Spleen (tissue), 7 donors: ENCODE measurements at regions not wholly inside any gene's neighbourhood (a gene's known extent, or its start where the extent isn't known, plus 50 kb on each side); places are given as distances from the start of the nearest gene placed in this dataset.

Source experiments
- CTCF ChIP-seq, 11 experiments: fragments of 200-600 bp in 7 of 11; fragments of 450-650 bp in 4 of 11; sonication (generic) in 4 of 11; IDR thresholded peaks in 8 of 11; conservative IDR thresholded peaks in 3 of 11; 1 replicate in 7 of 11; 2 replicates in 4 of 11; pipeline versions ENCODE4 v1.4.0 to v1.8.0; 2016 to 2021; ENCODE audit warnings: antibody characterized with exemption in 11 of 11, inconsistent platforms in 4 of 11, mild to moderate bottlenecking in 1 of 11
- POLR2A ChIP-seq, 3 donors: fragments of 450-650 bp; IDR thresholded peaks; one replicate each; pipeline ENCODE4 v1.5.1; 2017; ENCODE audit warnings: antibody characterized with exemption in 3 of 3, mild to moderate bottlenecking in 1 of 3
- POLR2AphosphoS5 ChIP-seq, 3 donors: sonication (generic); formaldehyde crosslinking; IDR thresholded peaks; one replicate each; pipeline ENCODE4 v1.5.1; 2017; ENCODE audit warnings: antibody characterized with exemption in 3 of 3
- donor health status: DM: no; HTN: no; CAD: no; lungs with moderate emphysema.
- donor health status: DM: no; HTN: no; CAD: no.
- donor health status: DM: no; HTN: no; CAD: no.

- TF ChIP-seq POLR2A (IDR thresholded peaks at IDR 0.05) (no peak), CTCF (IDR thresholded peaks at IDR 0.05 in 8 of 11, conservative IDR thresholded peaks at IDR 0.05 in 3 of 11) (no peak), POLR2AphosphoS5 (IDR thresholded peaks at IDR 0.05) (no peak)
Observed at GRCh38 chr2:22086726-22087125, 963.0 kb downstream of the TDRD15 start.
